Tibial nerve (tissue), 3 donors: ENCODE measurements at regions not wholly inside any gene's neighbourhood (a gene's known extent, or its start where the extent isn't known, plus 50 kb on each side); places are given as distances from the start of the nearest gene placed in this dataset.

ENCODE experiments used
- CTCF ChIP-seq, 5 experiments: fragments of 200-600 bp in 3 of 5; fragments of 450-650 bp in 2 of 5; sonication (generic) in 3 of 5; IDR thresholded peaks; one replicate each; pipeline ENCODE4 v1.5.1; 2016 to 2019; ENCODE audit warnings: antibody characterized with exemption in 5 of 5, mild to moderate bottlenecking in 3 of 5, moderate library complexity in 2 of 5
- POLR2A ChIP-seq, 2 donors: fragments of 450-650 bp; IDR thresholded peaks; one replicate each; pipeline ENCODE4 v1.6.1; 2017; ENCODE audit warnings: antibody characterized with exemption in 2 of 2, mild to moderate bottlenecking in 2 of 2, moderate library complexity in 2 of 2

GRCh38 chr13:22082030-22082429 lies 411.2 kb downstream of the FGF9 start:
- TF ChIP-seq CTCF (IDR thresholded peaks at IDR 0.05) (no peak), POLR2A (IDR thresholded peaks at IDR 0.05) (no peak)
